Activated T-cell treated with anti-CD3 and anti-CD28 coated beads, Interleukin-2, amount 50 U/mL, for 72 hours (primary cell): ENCODE measurements at regions not wholly inside any gene's neighbourhood (a gene's known extent, or its start where the extent isn't known, plus 50 kb on each side); places are given as distances from the start of the nearest gene placed in this dataset.

Source experiments
- ATAC-seq, 2 donors: fragments of 150-1000 bp; cut with Tn5 transposase; replicated peaks in 1 of 2; 2 replicates each; pipeline ENCODE4 v1.10.0; 2021; ENCODE audit warnings: moderate library complexity in 2 of 2, mild to moderate bottlenecking in 1 of 2
- DNase-seq, 2 donors: peaks; one replicate each; pipeline ENCODE4 v3.0.0; 2021 to 2022; ENCODE audit warnings: mixed read lengths in 1 of 2
- H3K27ac Mint-ChIP-seq: one replicate; pipeline ENCODE4 v1.8.0; 2022; ENCODE audit warnings: mild to moderate bottlenecking, moderate library complexity, mixed read lengths
- H3K27me3 Mint-ChIP-seq: one replicate; pipeline ENCODE4 v1.8.0; 2022; ENCODE audit warnings: low read depth, mixed read lengths
- H3K36me3 Mint-ChIP-seq, 2 donors: one replicate each; pipeline ENCODE4 v1.8.0; 2022; ENCODE audit warnings: mixed read lengths in 2 of 2, mild to moderate bottlenecking in 1 of 2; ENCODE audit not compliant: insufficient read depth in 2 of 2
- H3K4me1 Mint-ChIP-seq: one replicate; pipeline ENCODE4 v1.8.0; 2022; ENCODE audit warnings: low read depth, mixed read lengths
- H3K4me3 Mint-ChIP-seq, 2 donors: one replicate each; pipeline ENCODE4 v1.8.0; 2022; ENCODE audit warnings: mild to moderate bottlenecking in 2 of 2, mixed read lengths in 2 of 2, moderate library complexity in 2 of 2
- H3K9me3 Mint-ChIP-seq, 2 donors: one replicate each; pipeline ENCODE4 v1.8.0; 2022; ENCODE audit warnings: mixed read lengths in 2 of 2

GRCh38 chr5:121174351-121174750 is 677.3 kb upstream of the FTMT start:
- ATAC-seq (no peak), DNase-seq (no peak)
- H3K27ac Mint-ChIP-seq: no peak overlapping the region
- no peak overlapping the region for H3K4me3 Mint-ChIP-seq
- peaks cover 0 to 2% of the 10 kb centered on the region in 2 donors for H3K9me3 Mint-ChIP-seq
- no peaks in the 10 kb centered on the region for H3K27me3 Mint-ChIP-seq
- no peaks in the 10 kb centered on the region for H3K36me3 Mint-ChIP-seq
- no peaks in the 10 kb centered on the region for H3K4me1 Mint-ChIP-seq

- H3K9me3 Mint-ChIP-seq: peaks cover 0 to 2% of the 10 kb centered on the region in 2 donors
- H3K4me3 Mint-ChIP-seq: no peak overlapping the region
- no peaks in the 10 kb centered on the region for H3K4me1 Mint-ChIP-seq
- no peak for ATAC-seq
- H3K27me3 Mint-ChIP-seq: no peaks in the 10 kb centered on the region
- DNase-seq: no peak
- no peak overlapping the region for H3K27ac Mint-ChIP-seq
- no peaks in the 10 kb centered on the region for H3K36me3 Mint-ChIP-seq
Measured at GRCh38 chr5:121175986-121176385, 675.7 kb upstream of the FTMT start.

GRCh38 chr5:121182788-121183490 is 668.7 kb upstream of the FTMT start:
- Mint-ChIP-seq H3K4me1 (no peaks in the 10 kb centered on the region), H3K27ac (no peak overlapping the region), H3K27me3 (no peaks in the 10 kb centered on the region), H3K4me3 (no peak overlapping the region), H3K9me3 (peaks cover 0 to 3% of the 10 kb centered on the region in 2 donors), H3K36me3 (no peaks in the 10 kb centered on the region)
- no peak for DNase-seq
- no peak for ATAC-seq

GRCh38 chr5:121188849-121189248 is 662.8 kb upstream of the FTMT start:
- Mint-ChIP-seq H3K4me1 (no peaks in the 10 kb centered on the region), H3K27ac (no peak overlapping the region), H3K9me3 (peaks cover 0 to 6% of the 10 kb centered on the region in 2 donors), H3K36me3 (no peaks in the 10 kb centered on the region), H3K4me3 (no peak overlapping the region), H3K27me3 (no peaks in the 10 kb centered on the region)
- DNase-seq (no peak), ATAC-seq (no peak)

- H3K27me3 Mint-ChIP-seq: no peaks in the 10 kb centered on the region
- H3K27ac Mint-ChIP-seq: no peak overlapping the region
- peaks cover 0 to 6% of the 10 kb centered on the region in 2 donors for H3K9me3 Mint-ChIP-seq
- ATAC-seq (no peak), DNase-seq (no peak)
- no peaks in the 10 kb centered on the region for H3K4me1 Mint-ChIP-seq
- no peak overlapping the region for H3K4me3 Mint-ChIP-seq
- no peaks in the 10 kb centered on the region for H3K36me3 Mint-ChIP-seq
Measured at GRCh38 chr5:121189342-121190305, 662.1 kb upstream of the FTMT start.

- no peaks in the 10 kb centered on the region for H3K4me1 Mint-ChIP-seq
- H3K27ac Mint-ChIP-seq: no peak overlapping the region
- H3K9me3 Mint-ChIP-seq: peaks cover 0 to 3% of the 10 kb centered on the region in 2 donors
- H3K36me3 Mint-ChIP-seq: no peaks in the 10 kb centered on the region
- DNase-seq: no peak
- H3K27me3 Mint-ChIP-seq: no peaks in the 10 kb centered on the region
- no peak overlapping the region for H3K4me3 Mint-ChIP-seq
- no peak for ATAC-seq
Measured at GRCh38 chr5:121199216-121199999, 652.3 kb upstream of the FTMT start.

GRCh38 chr5:121218086-121218485 is 633.6 kb upstream of the FTMT start:
- no peak for ATAC-seq
- peaks cover 0 to 3% of the 10 kb centered on the region in 2 donors for H3K36me3 Mint-ChIP-seq
- H3K4me1 Mint-ChIP-seq: no peaks in the 10 kb centered on the region
- peaks cover 5 to 11% of the 10 kb centered on the region in 2 donors for H3K9me3 Mint-ChIP-seq
- H3K4me3 Mint-ChIP-seq: no peak overlapping the region
- no peak overlapping the region for H3K27ac Mint-ChIP-seq
- H3K27me3 Mint-ChIP-seq: no peaks in the 10 kb centered on the region
- DNase-seq: no peak

GRCh38 chr5:121221483-121221882 is 630.2 kb upstream of the FTMT start:
- no peaks in the 10 kb centered on the region for H3K4me1 Mint-ChIP-seq
- no peak overlapping the region for H3K4me3 Mint-ChIP-seq
- H3K36me3 Mint-ChIP-seq: peaks cover 0 to 2% of the 10 kb centered on the region in 2 donors
- H3K9me3 Mint-ChIP-seq: peaks cover 9 to 15% of the 10 kb centered on the region in 2 donors
- H3K27me3 Mint-ChIP-seq: no peaks in the 10 kb centered on the region
- H3K27ac Mint-ChIP-seq: no peak overlapping the region
- DNase-seq (no peak), ATAC-seq (no peak)

- DNase-seq (no peak), ATAC-seq (no peak)
- no peaks in the 10 kb centered on the region for H3K4me1 Mint-ChIP-seq
- H3K27me3 Mint-ChIP-seq: no peaks in the 10 kb centered on the region
- peaks cover 14 to 16% of the 10 kb centered on the region in 2 donors for H3K9me3 Mint-ChIP-seq
- no peak overlapping the region for H3K27ac Mint-ChIP-seq
- H3K36me3 Mint-ChIP-seq: no peaks in the 10 kb centered on the region
- H3K4me3 Mint-ChIP-seq: no peak overlapping the region
Measured at GRCh38 chr5:121226765-121227164, 624.9 kb upstream of the FTMT start.

GRCh38 chr5:121239951-121240350 is 611.7 kb upstream of the FTMT start:
- Mint-ChIP-seq H3K4me1 (no peaks in the 10 kb centered on the region), H3K27me3 (no peaks in the 10 kb centered on the region), H3K9me3 (peaks cover 2 to 6% of the 10 kb centered on the region in 2 donors), H3K4me3 (no peak overlapping the region), H3K27ac (no peak overlapping the region), H3K36me3 (no peaks in the 10 kb centered on the region)
- ATAC-seq (no peak), DNase-seq (no peak)

GRCh38 chr5:121246971-121247370 is 604.7 kb upstream of the FTMT start:
- H3K9me3 Mint-ChIP-seq: peaks cover 4 to 7% of the 10 kb centered on the region in 2 donors
- no peak overlapping the region for H3K4me3 Mint-ChIP-seq
- DNase-seq: no peak
- no peak for ATAC-seq
- no peak overlapping the region for H3K27ac Mint-ChIP-seq
- H3K27me3 Mint-ChIP-seq: no peaks in the 10 kb centered on the region
- H3K36me3 Mint-ChIP-seq: no peaks in the 10 kb centered on the region
- no peaks in the 10 kb centered on the region for H3K4me1 Mint-ChIP-seq

GRCh38 chr5:121251954-121252353 is 599.7 kb upstream of the FTMT start:
- H3K4me3 Mint-ChIP-seq: no peak overlapping the region
- H3K27me3 Mint-ChIP-seq: no peaks in the 10 kb centered on the region
- peaks cover 7% of the 10 kb centered on the region in 2 donors for H3K9me3 Mint-ChIP-seq
- no peaks in the 10 kb centered on the region for H3K4me1 Mint-ChIP-seq
- DNase-seq: no peak
- ATAC-seq: no peak
- H3K36me3 Mint-ChIP-seq: no peaks in the 10 kb centered on the region
- H3K27ac Mint-ChIP-seq: no peak overlapping the region

GRCh38 chr5:121257621-121258020 is 594.1 kb upstream of the FTMT start:
- H3K27ac Mint-ChIP-seq: no peak overlapping the region
- H3K36me3 Mint-ChIP-seq: no peaks in the 10 kb centered on the region
- H3K4me3 Mint-ChIP-seq: no peak overlapping the region
- no peaks in the 10 kb centered on the region for H3K27me3 Mint-ChIP-seq
- DNase-seq (no peak), ATAC-seq (no peak)
- H3K4me1 Mint-ChIP-seq: no peaks in the 10 kb centered on the region
- peaks cover 4 to 10% of the 10 kb centered on the region in 2 donors for H3K9me3 Mint-ChIP-seq
